Transverse colon (tissue), 4 donors: ENCODE measurements at regions not wholly inside any gene's neighbourhood (a gene's known extent, or its start where the extent isn't known, plus 50 kb on each side); places are given as distances from the start of the nearest gene placed in this dataset.

ENCODE experiments used
- DNase-seq: peaks from one replicate; pipeline ENCODE4 v3.0.0-alpha.2; 2019
- H3K27ac ChIP-seq, 4 donors: fragments of 200-600 bp; sonication (generic); 2 replicates each; pipeline ENCODE4 v1.5.1; 2016 to 2018; ENCODE audit warnings: inconsistent platforms in 4 of 4
- H3K27me3 ChIP-seq: fragments of 200-600 bp; sonication (generic); 2 replicates; pipeline ENCODE4 v1.5.1; 2017; ENCODE audit warnings: inconsistent platforms
- H3K36me3 ChIP-seq, 4 donors: fragments of 200-600 bp; sonication (generic); 2 replicates each; pipeline ENCODE4 v1.5.1; 2017 to 2019; ENCODE audit warnings: inconsistent platforms in 4 of 4
- H3K4me1 ChIP-seq, 4 donors: fragments of 200-600 bp; sonication (generic); 2 replicates each; pipeline ENCODE4 v1.5.1; 2017 to 2020; ENCODE audit warnings: inconsistent platforms in 4 of 4
- H3K4me3 ChIP-seq, 4 donors: fragments of 200-600 bp; sonication (generic); 1 replicate in 1 of 4; 2 replicates in 3 of 4; pipeline versions ENCODE4 v1.5.1 to v1.6.1; 2017 to 2019; ENCODE audit warnings: inconsistent platforms in 4 of 4
- H3K9me3 ChIP-seq, 2 donors: fragments of 200-600 bp; sonication (generic); 2 replicates each; pipeline ENCODE4 v1.5.1; 2017 to 2019; ENCODE audit warnings: inconsistent platforms in 2 of 2
- EP300 ChIP-seq: sonication (generic); formaldehyde crosslinking; IDR thresholded peaks from one replicate; pipeline ENCODE4 v1.6.1; 2017; ENCODE audit warnings: antibody characterized with exemption, low read depth
- POLR2A ChIP-seq: fragments of 450-650 bp; IDR thresholded peaks from one replicate; pipeline ENCODE4 v1.6.1; 2016; ENCODE audit warnings: antibody characterized with exemption, mild to moderate bottlenecking, moderate library complexity
- POLR2AphosphoS5 ChIP-seq, 3 donors: sonication (generic); formaldehyde crosslinking; IDR thresholded peaks; one replicate each; pipeline ENCODE4 v1.6.1; 2016; ENCODE audit warnings: antibody characterized with exemption in 3 of 3
- WGBS, 2 donors: methylation state at CpG; one replicate each; pipeline ENCODE4 v1.1.5; 2018; ENCODE audit warnings: low coverage in 1 of 2; 5-methylcytosine and 5-hydroxymethylcytosine counted together
- in situ Hi-C, 4 donors: fragments of 200-750 bp; cut with MboI; loops; one replicate each; pipeline versions ENCODE4 v1.15.0 to v1.15.1; 2017; ENCODE audit warnings: low sequenced_read_pairs in 3 of 4, low pct_ligation_motif_present in 1 of 4, low pct_unique_long_range_greater_than_20kb in 1 of 4
- intact Hi-C: fragments of 100-400 bp; cut with DNase I; formaldehyde crosslinking; loops from one replicate; pipeline ENCODE4 v1.15.1; 2023; ENCODE audit warnings: low total_unique reads
- TF ChIP-seq, protein P1 (sequence below), 5 experiments: fragments of 200-600 bp in 3 of 5; fragments of 450-650 bp in 2 of 5; sonication (generic) in 3 of 5; IDR thresholded peaks; 1 replicate in 2 of 5; 2 replicates in 3 of 5; pipeline ENCODE4 v1.5.1; 2016 to 2017; ENCODE audit warnings: antibody characterized with exemption in 5 of 5, inconsistent platforms in 3 of 5, mild to moderate bottlenecking in 2 of 5, moderate library complexity in 1 of 5

DNA sequence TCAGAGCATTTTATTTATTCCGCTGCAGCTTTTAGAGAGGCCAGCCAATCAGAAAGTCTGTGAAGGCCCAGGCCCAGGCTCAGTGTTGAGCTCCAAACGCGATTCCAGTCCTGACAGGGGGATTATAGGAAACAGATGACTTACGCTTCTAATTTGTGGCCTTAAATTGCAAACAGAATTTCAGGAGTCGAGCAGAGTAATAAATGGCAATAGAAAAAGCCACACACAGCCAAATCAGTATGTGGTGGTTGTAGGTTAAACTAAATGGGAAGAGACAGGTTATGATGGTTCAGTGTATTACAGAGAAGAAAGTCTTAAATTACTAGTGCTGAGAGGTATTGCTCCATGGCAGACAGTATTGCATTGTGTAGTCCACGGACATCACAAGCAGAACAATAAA, 131.0 kb upstream of the ZEB2 start:
- Histone ChIP-seq H3K27me3 (no peaks in the 10 kb centered on the region), H3K27ac (no peak overlapping the region), H3K36me3 (no peaks in the 10 kb centered on the region), H3K4me1 (no peaks in the 10 kb centered on the region), H3K4me3 (no peak overlapping the region), H3K9me3 (no peaks in the 10 kb centered on the region)
- in situ Hi-C loops (no loop called here), intact Hi-C loops (no loop called here)
- TF ChIP-seq, protein P1, sequence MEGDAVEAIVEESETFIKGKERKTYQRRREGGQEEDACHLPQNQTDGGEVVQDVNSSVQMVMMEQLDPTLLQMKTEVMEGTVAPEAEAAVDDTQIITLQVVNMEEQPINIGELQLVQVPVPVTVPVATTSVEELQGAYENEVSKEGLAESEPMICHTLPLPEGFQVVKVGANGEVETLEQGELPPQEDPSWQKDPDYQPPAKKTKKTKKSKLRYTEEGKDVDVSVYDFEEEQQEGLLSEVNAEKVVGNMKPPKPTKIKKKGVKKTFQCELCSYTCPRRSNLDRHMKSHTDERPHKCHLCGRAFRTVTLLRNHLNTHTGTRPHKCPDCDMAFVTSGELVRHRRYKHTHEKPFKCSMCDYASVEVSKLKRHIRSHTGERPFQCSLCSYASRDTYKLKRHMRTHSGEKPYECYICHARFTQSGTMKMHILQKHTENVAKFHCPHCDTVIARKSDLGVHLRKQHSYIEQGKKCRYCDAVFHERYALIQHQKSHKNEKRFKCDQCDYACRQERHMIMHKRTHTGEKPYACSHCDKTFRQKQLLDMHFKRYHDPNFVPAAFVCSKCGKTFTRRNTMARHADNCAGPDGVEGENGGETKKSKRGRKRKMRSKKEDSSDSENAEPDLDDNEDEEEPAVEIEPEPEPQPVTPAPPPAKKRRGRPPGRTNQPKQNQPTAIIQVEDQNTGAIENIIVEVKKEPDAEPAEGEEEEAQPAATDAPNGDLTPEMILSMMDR (IDR thresholded peaks at IDR 0.05): no peak
- no peak for TF ChIP-seq POLR2A
- no peak for TF ChIP-seq POLR2AphosphoS5 (IDR thresholded peaks at IDR 0.05)
- no peak for TF ChIP-seq EP300
- no peak for DNase-seq
- 80 to 81% methylated on average over 6 of the region's 6 CpGs for WGBS, 2 donors

DNA sequence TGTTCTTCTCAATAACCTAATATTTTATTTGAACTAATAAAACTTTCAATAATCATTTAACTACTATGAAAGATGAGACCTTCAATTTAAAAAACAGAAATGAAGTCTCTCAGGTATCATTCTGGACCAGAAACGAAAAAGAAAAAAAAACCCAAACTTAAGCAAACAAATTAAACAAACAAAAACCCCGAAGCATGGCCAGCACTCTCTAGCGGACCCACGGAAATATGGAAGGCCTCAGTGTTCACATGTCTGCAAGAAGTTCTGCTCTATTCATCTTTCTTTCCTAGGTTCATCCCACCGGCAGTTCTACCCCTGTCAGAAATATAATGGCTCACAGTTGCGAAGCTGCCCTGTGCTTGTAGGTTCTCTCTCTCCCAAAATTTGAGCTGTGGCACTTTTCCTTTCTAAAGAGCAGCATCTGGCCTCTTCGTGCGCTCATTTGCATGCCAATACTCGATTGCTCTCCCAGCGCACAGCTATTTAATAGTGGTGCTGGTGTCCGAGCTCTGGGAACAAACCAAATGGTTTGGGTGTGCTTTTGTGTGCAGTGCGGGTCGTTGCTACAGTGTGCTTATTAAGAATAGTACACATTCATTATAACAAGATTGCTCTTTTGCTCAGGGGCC, 129.0 kb upstream of the ZEB2 start:
- H3K27ac ChIP-seq: no peak overlapping the region
- TF ChIP-seq EP300 (no peak), POLR2A (no peak), POLR2AphosphoS5 (IDR thresholded peaks at IDR 0.05) (no peak)
- TF ChIP-seq, protein P1 (IDR thresholded peaks at IDR 0.05): no peak
- intact Hi-C loops (no loop called here), in situ Hi-C loops (no loop called here)
- no peak for DNase-seq
- no peaks in the 10 kb centered on the region for H3K4me1 ChIP-seq
- no peaks in the 10 kb centered on the region for H3K36me3 ChIP-seq
- no peaks in the 10 kb centered on the region for H3K27me3 ChIP-seq
- 83% methylated on average over 10 to 13 of the region's 13 CpGs for WGBS, 2 donors
- H3K4me3 ChIP-seq: no peak overlapping the region
- no peaks in the 10 kb centered on the region for H3K9me3 ChIP-seq

DNA sequence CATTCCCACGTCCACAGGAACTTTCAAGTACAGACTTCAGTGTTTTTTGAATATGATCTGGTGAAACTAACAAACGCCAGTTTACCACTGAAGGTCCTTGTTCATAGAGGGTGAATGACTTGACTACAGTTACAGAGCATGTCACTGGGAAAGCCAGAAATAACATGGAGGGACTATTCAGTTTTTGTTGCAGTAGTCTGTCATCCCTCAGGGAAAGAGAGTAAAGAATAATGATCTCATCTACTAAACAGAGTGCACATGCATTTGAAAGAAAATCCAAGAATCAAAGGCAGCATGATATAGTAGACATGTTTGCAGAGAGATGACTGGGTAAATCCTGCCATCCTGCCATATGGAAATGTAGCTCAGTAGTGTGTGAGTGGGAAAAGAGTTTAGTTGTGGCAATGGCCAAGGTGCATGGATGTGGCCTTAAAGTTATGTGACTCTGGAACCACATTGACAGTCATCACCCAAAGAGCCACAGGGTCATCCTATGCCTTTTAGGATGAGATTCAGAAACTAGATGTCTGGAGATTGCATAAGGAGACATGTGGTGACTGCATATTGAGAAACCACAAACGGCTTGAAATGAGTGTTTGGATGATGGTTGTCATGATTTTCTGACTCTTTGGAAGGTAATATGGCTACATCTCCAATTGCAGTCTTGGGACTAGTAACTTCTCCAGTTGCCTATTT, 125.3 kb upstream of the ZEB2 start:
- Histone ChIP-seq H3K36me3 (no peaks in the 10 kb centered on the region), H3K27me3 (no peaks in the 10 kb centered on the region), H3K4me3 (no peak overlapping the region), H3K4me1 (no peaks in the 10 kb centered on the region), H3K27ac (no peak overlapping the region), H3K9me3 (no peaks in the 10 kb centered on the region)
- intact Hi-C loops: no loop called here
- WGBS, 2 donors: 50 to 75% methylated on average over 2 to 3 of the region's 3 CpGs
- DNase-seq: no peak
- in situ Hi-C loops: no loop called here
- TF ChIP-seq POLR2A: no peak
- no peak for TF ChIP-seq POLR2AphosphoS5 (IDR thresholded peaks at IDR 0.05)
- no peak for TF ChIP-seq EP300
- TF ChIP-seq, protein P1 (IDR thresholded peaks at IDR 0.05): no peak

DNA sequence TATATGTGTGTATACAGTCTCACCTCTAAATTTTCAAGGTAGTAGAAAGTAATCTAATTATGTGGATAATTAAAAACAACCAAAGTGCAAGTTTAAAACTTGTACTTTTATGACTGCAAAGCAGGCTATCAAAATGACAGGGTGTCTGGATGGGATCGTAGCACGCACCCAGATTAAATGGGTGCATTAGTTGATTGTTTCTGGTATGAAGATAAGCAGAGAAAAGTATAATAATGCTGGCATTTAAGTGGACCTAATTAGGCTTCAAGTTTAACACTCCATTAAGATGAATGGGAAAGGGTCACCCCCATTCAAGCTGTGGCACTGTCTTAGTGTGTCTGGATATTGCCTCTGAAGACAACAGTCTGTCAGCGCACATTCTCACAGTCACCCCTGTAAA, 124.6 kb upstream of the ZEB2 start:
- DNase-seq: no peak
- TF ChIP-seq POLR2AphosphoS5 (IDR thresholded peaks at IDR 0.05) (no peak), POLR2A (no peak), EP300 (no peak)
- TF ChIP-seq, protein P1 (IDR thresholded peaks at IDR 0.05): no peak
- H3K9me3 ChIP-seq: no peaks in the 10 kb centered on the region
- H3K27ac ChIP-seq: no peak overlapping the region
- intact Hi-C loops (no loop called here), in situ Hi-C loops (no loop called here)
- no peak overlapping the region for H3K4me3 ChIP-seq
- no peaks in the 10 kb centered on the region for H3K36me3 ChIP-seq
- WGBS, 2 donors: 94% methylated on average over 2 to 3 of the region's 3 CpGs
- H3K27me3 ChIP-seq: no peaks in the 10 kb centered on the region
- H3K4me1 ChIP-seq: no peaks in the 10 kb centered on the region
